Breast epithelium (tissue), 4 donors: ENCODE measurements at regions not wholly inside any gene's neighbourhood (a gene's known extent, or its start where the extent isn't known, plus 50 kb on each side); places are given as distances from the start of the nearest gene placed in this dataset.
"Not testable (repeated sequence)": the region's sequence is repeated elsewhere in the genome, so short reads cannot be mapped to it uniquely, and the experiment has no call there.

ENCODE experiments used
- DNase-seq, 2 donors: peaks; one replicate each; pipeline ENCODE4 v3.0.0-alpha.2; 2019; ENCODE audit warnings: low spot score in 2 of 2
- H3K27ac ChIP-seq, 2 donors: fragments of 200-600 bp; sonication (generic) in 1 of 2; one replicate each; pipeline ENCODE4 v1.5.1; 2016 to 2019; ENCODE audit warnings: mild to moderate bottlenecking in 1 of 2
- H3K27me3 ChIP-seq, 2 donors: fragments of 200-600 bp; sonication (generic) in 1 of 2; one replicate each; pipeline versions ENCODE4 v1.5.1 to v1.6.0; 2017 to 2019; ENCODE audit warnings: control low read depth in 1 of 2, mild to moderate bottlenecking in 1 of 2
- H3K36me3 ChIP-seq: fragments of 200-600 bp; one replicate; pipeline ENCODE4 v1.5.1; 2019
- H3K4me1 ChIP-seq, 2 donors: fragments of 200-600 bp; sonication (generic); one replicate each; pipeline ENCODE4 v1.5.1; 2016 to 2019; ENCODE audit warnings: control low read depth in 1 of 2
- H3K4me3 ChIP-seq, 3 donors: fragments of 200-600 bp; sonication (generic); 1 replicate in 2 of 3; 2 replicates in 1 of 3; pipeline ENCODE4 v1.5.1; 2016 to 2019; ENCODE audit warnings: mild to moderate bottlenecking in 3 of 3, moderate library complexity in 2 of 3
- H3K9me3 ChIP-seq, 2 donors: fragments of 200-600 bp; sonication (generic) in 1 of 2; one replicate each; pipeline ENCODE4 v1.5.1; 2016 to 2019; ENCODE audit warnings: control low read depth in 1 of 2
- POLR2A ChIP-seq: fragments of 450-650 bp; IDR thresholded peaks from one replicate; pipeline ENCODE4 v1.6.1; 2016; ENCODE audit warnings: antibody characterized with exemption, mild to moderate bottlenecking, moderate library complexity
- POLR2AphosphoS5 ChIP-seq, 3 donors: sonication (generic); formaldehyde crosslinking; IDR thresholded peaks; one replicate each; pipeline ENCODE4 v1.6.1; 2017; ENCODE audit warnings: antibody characterized with exemption in 3 of 3
- intact Hi-C: fragments of 100-400 bp; cut with DNase I; formaldehyde crosslinking; loops from one replicate; pipeline ENCODE4 v1.15.1; 2023; ENCODE audit warnings: low total_unique reads
- TF ChIP-seq, protein P1 (sequence below), 3 donors: fragments of 450-650 bp; IDR thresholded peaks; one replicate each; pipeline ENCODE4 v1.5.1; 2016 to 2017; ENCODE audit warnings: antibody characterized with exemption in 3 of 3, mild to moderate bottlenecking in 3 of 3, moderate library complexity in 3 of 3

DNA sequence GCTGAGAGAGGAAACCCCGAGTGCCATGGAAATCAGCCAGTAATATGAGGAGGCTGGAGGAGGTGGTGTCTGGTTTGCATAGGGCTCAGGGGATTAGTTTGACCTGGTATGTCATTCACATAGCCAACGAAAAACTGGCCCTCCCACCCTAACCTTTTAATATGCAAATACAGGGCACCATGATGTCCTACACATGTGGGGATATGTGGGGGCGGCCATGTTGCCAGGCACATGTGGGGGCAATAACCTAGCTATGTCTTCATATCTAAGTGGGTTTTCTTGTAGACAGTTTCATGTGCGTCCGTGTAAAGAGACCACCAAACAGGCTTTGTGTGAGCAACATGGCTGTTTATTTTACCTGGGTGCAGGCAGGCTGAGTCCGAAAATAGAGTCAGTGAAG, 110.1 kb downstream of the MOBP start:
- Histone ChIP-seq H3K9me3 (no peaks in the 10 kb centered on the region), H3K4me3 (no peak overlapping the region), H3K27ac (no peak overlapping the region), H3K27me3 (no peaks in the 10 kb centered on the region), H3K4me1 (no peaks in the 10 kb centered on the region), H3K36me3 (no peaks in the 10 kb centered on the region)
- DNase-seq: no peak
- TF ChIP-seq POLR2AphosphoS5 (IDR thresholded peaks at IDR 0.05) (no peak), POLR2A (no peak)
- TF ChIP-seq, protein P1, sequence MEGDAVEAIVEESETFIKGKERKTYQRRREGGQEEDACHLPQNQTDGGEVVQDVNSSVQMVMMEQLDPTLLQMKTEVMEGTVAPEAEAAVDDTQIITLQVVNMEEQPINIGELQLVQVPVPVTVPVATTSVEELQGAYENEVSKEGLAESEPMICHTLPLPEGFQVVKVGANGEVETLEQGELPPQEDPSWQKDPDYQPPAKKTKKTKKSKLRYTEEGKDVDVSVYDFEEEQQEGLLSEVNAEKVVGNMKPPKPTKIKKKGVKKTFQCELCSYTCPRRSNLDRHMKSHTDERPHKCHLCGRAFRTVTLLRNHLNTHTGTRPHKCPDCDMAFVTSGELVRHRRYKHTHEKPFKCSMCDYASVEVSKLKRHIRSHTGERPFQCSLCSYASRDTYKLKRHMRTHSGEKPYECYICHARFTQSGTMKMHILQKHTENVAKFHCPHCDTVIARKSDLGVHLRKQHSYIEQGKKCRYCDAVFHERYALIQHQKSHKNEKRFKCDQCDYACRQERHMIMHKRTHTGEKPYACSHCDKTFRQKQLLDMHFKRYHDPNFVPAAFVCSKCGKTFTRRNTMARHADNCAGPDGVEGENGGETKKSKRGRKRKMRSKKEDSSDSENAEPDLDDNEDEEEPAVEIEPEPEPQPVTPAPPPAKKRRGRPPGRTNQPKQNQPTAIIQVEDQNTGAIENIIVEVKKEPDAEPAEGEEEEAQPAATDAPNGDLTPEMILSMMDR (IDR thresholded peaks at IDR 0.05): no peak
- intact Hi-C loops: no loop called here

DNA sequence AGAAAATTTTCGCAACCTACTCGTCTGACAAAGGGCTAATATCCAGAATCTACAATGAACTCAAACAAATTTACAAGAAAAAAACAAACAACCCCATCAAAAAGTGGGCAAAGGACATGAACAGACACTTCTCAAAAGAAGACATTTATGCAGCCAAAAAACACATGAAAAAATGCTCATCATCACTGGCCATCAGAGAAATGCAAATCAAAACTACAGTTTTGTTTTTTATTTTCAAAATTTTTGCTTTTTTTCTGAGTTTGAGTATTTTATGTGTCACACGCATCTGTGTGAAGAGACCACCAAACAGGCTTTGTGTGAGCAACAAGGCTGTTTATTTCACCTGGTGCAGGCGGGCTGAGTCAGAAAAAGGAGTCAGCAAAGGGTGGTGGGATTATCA, 118.7 kb downstream of the MOBP start:
- H3K4me1 ChIP-seq, DNase-seq, H3K27ac ChIP-seq, H3K27me3 ChIP-seq, H3K9me3 ChIP-seq, H3K4me3 ChIP-seq, H3K36me3 ChIP-seq, intact Hi-C loops: not testable (repeated sequence)

DNA sequence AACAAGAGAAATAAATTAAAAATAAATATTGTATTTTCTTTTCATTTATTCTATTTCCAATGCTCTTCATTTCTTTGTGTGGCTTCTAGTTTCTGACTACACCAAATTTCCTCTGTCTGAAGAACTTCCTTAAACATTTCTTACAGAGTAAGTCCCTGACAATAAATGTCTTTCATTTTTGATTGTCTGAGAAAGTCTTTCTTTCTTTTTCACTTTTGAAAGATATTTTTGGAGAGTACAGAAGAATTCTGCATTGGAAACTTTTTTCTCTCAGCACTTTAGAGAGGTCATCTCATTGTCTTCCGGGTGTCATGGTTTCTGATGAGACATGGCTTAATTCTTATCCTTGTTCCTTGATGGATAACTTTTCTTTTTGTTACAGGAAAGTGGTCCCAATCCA, 119.6 kb downstream of the MOBP start:
- no peak overlapping the region for H3K4me3 ChIP-seq
- intact Hi-C loops: no loop called here
- no peaks in the 10 kb centered on the region for H3K27me3 ChIP-seq
- TF ChIP-seq POLR2AphosphoS5 (IDR thresholded peaks at IDR 0.05): no peak
- no peaks in the 10 kb centered on the region for H3K36me3 ChIP-seq
- no peak overlapping the region for H3K27ac ChIP-seq
- H3K4me1 ChIP-seq: no peaks in the 10 kb centered on the region
- DNase-seq: no peak
- no peaks in the 10 kb centered on the region for H3K9me3 ChIP-seq

DNA sequence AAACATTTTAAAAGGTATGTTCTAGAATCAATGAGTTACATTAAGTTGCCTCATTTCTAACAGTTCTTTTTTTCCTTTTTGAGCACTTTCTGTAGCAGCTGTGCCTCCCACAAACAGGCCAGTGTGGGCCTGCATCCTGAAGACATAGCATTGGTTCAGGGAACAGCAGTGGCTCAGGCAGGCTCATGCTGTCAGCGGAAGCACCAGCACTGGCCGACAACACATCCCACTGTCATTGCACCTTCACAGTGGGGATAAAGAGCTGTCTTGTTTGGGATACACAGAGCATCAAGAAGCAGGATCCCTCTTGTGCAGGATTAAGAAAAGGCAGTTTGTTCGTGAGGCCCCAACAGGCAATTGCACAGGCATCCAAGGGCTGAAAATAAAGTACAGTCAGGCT, 123.3 kb downstream of the MOBP start:
- Histone ChIP-seq H3K36me3 (no peaks in the 10 kb centered on the region), H3K4me3 (no peak overlapping the region), H3K9me3 (no peaks in the 10 kb centered on the region), H3K4me1 (no peaks in the 10 kb centered on the region), H3K27ac (no peak overlapping the region), H3K27me3 (no peaks in the 10 kb centered on the region)
- intact Hi-C loops: no loop called here
- TF ChIP-seq, protein P1 (IDR thresholded peaks at IDR 0.05): no peak
- no peak for TF ChIP-seq POLR2AphosphoS5 (IDR thresholded peaks at IDR 0.05)
- no peak for TF ChIP-seq POLR2A
- no peak for DNase-seq

DNA sequence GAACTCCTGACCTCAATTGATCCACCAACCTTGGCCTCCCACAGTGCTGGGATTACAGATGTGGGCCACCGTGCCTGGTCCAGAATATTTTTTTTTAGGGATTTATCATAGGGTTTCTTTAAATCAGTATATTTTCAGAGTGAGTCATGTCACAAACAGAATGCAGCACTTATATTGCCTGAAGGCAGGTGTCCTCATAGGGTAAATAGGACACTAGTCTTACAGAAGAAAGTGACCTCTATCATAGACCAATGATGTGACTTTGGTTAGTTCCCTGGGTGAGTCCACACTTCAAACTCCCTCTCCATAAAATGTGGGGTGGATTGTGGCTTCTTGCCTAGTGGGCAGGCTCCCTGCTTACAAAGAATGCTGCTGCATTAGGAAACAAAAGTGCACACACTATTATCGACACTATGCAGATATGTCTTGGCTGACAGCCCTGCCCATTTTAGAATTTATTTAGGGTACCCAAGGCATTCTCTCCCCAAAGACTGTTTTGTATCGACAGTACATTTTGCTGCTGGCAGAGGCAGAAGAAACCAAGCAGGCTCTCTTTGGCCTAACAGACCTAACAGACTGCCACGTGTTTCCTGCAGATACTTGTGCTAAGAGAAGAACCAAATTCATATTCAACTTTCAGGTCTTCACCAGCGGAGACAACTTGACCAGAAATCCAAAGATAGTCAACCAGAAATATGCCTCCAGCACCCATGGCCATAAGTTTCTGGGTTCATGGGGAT, 125.0 kb downstream of the MOBP start:
- Histone ChIP-seq H3K27ac (no peak overlapping the region), H3K36me3 (no peaks in the 10 kb centered on the region), H3K27me3 (no peaks in the 10 kb centered on the region), H3K4me1 (no peaks in the 10 kb centered on the region), H3K4me3 (no peak overlapping the region), H3K9me3 (no peaks in the 10 kb centered on the region)
- intact Hi-C loops: no loop called here
- TF ChIP-seq POLR2A: no peak
- TF ChIP-seq, protein P1 (IDR thresholded peaks at IDR 0.05): no peak
- no peak for TF ChIP-seq POLR2AphosphoS5 (IDR thresholded peaks at IDR 0.05)
- no peak for DNase-seq

DNA sequence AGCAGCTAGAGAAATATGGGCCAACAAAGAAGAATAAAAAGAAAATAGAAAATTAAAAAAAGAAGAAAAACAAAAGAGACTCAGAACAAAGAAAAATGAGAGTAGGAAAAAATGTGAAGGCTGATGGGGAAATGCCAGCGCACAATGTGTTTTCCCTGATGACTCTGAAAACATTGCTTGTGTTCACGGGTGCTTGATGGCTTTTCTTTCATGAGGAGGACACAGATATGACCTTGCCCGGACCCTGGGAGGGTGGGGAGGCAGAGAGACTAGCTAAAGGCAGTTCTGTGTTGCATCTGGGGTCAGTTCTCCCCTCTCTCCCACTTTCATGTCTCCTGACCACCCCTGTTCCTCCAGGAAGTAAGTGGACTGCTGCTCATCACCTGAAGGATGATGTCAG, 125.9 kb downstream of the MOBP start:
- Histone ChIP-seq H3K36me3 (no peaks in the 10 kb centered on the region), H3K27me3 (no peaks in the 10 kb centered on the region), H3K9me3 (no peaks in the 10 kb centered on the region), H3K27ac (no peak overlapping the region), H3K4me3 (no peak overlapping the region), H3K4me1 (no peaks in the 10 kb centered on the region)
- no peak for TF ChIP-seq POLR2AphosphoS5 (IDR thresholded peaks at IDR 0.05)
- TF ChIP-seq POLR2A: no peak
- TF ChIP-seq, protein P1 (IDR thresholded peaks at IDR 0.05): no peak
- intact Hi-C loops: no loop called here
- no peak for DNase-seq
